T-helper 2 cell treated with Interferon-gamma antibody and Interleukin-4, amounts not matched to agents 5 μg/mL and 100 μg/mL, for 36 hours (primary cell): ENCODE measurements at regions not wholly inside any gene's neighbourhood (a gene's known extent, or its start where the extent isn't known, plus 50 kb on each side); places are given as distances from the start of the nearest gene placed in this dataset.
"Not testable (repeated sequence)": the region's sequence is repeated elsewhere in the genome, so short reads cannot be mapped to it uniquely, and the experiment has no call there.

ENCODE experiments used
- DNase-seq: peaks from one replicate; pipeline ENCODE4 v3.0.0; 2021; ENCODE audit warnings: low spot score
- H3K27ac Mint-ChIP-seq: one replicate; pipeline ENCODE4 v1.8.0; 2021; ENCODE audit warnings: mild to moderate bottlenecking, mixed read lengths
- H3K27me3 Mint-ChIP-seq: one replicate; pipeline ENCODE4 v1.8.0; 2021; ENCODE audit warnings: low read depth, mixed read lengths
- H3K36me3 Mint-ChIP-seq: one replicate; pipeline ENCODE4 v1.8.0; 2021; ENCODE audit warnings: low read depth, mixed read lengths
- H3K4me1 Mint-ChIP-seq: one replicate; pipeline ENCODE4 v1.8.0; 2021; ENCODE audit warnings: low read depth, mixed read lengths
- H3K4me3 Mint-ChIP-seq: one replicate; pipeline ENCODE4 v1.8.0; 2022; ENCODE audit warnings: mild to moderate bottlenecking, moderate library complexity, mixed read lengths
- H3K9me3 Mint-ChIP-seq: one replicate; pipeline ENCODE4 v1.8.0; 2021; ENCODE audit warnings: mixed read lengths

DNA sequence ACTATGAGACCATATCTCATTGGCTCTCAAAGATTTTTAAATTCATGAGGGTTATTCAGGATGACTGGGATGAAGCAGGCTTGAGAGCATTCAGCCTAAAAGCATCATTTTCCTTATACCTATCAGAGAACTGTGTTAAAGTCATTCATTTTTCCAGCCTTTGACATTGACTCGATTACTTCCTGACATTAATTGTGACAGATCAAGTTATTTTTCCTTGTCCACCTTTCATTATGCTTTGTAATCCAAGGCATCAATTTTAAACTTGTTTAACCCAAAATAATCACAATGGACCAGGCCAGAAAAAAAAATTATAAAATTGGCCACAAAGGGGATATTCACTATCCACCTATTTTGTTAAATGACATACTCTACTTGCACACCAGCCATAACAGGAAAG lies 1606.8 kb upstream of the PIK3C3 start:
- no peaks in the 10 kb centered on the region for H3K27me3 Mint-ChIP-seq
- no peak overlapping the region for H3K4me3 Mint-ChIP-seq
- peaks cover 17% of the 10 kb centered on the region for H3K9me3 Mint-ChIP-seq
- no peaks in the 10 kb centered on the region for H3K4me1 Mint-ChIP-seq
- DNase-seq, result no peak
- H3K36me3 Mint-ChIP-seq, result no peaks in the 10 kb centered on the region
- H3K27ac Mint-ChIP-seq, result no peak overlapping the region

- H3K4me1 Mint-ChIP-seq, result no peaks in the 10 kb centered on the region
- H3K27me3 Mint-ChIP-seq, result no peaks in the 10 kb centered on the region
- peaks cover 20% of the 10 kb centered on the region for H3K9me3 Mint-ChIP-seq
- no peak overlapping the region for H3K4me3 Mint-ChIP-seq
- H3K36me3 Mint-ChIP-seq, result no peaks in the 10 kb centered on the region
- no peak overlapping the region for H3K27ac Mint-ChIP-seq
- DNase-seq, result no peak
Observed at GRCh38 chr18:40347261-40347660, 1607.8 kb upstream of the PIK3C3 start.

DNA sequence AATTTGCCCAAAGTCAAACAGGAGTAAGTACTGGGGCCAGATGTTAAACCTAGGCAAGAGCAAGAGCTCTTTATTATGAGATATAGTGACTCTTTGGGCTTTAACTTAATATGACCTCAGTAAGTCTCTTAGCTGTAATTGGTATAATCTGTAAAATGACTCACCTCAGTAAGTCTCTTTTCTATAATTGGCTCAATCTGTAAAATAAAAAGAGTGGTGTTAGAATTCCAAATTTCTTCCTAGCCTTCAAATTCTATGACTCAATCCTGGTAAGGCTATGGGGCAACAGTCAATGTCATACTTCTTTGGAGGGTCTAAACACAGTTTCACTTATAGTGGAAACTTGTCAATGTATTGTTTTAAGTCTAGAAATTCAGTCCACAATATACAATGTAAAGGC lies 1608.9 kb upstream of the PIK3C3 start:
- no peaks in the 10 kb centered on the region for H3K4me1 Mint-ChIP-seq
- no peaks in the 10 kb centered on the region for H3K27me3 Mint-ChIP-seq
- no peak overlapping the region for H3K4me3 Mint-ChIP-seq
- H3K36me3 Mint-ChIP-seq, result no peaks in the 10 kb centered on the region
- H3K27ac Mint-ChIP-seq, result no peak overlapping the region
- peaks cover 24% of the 10 kb centered on the region for H3K9me3 Mint-ChIP-seq
- no peak for DNase-seq

DNA sequence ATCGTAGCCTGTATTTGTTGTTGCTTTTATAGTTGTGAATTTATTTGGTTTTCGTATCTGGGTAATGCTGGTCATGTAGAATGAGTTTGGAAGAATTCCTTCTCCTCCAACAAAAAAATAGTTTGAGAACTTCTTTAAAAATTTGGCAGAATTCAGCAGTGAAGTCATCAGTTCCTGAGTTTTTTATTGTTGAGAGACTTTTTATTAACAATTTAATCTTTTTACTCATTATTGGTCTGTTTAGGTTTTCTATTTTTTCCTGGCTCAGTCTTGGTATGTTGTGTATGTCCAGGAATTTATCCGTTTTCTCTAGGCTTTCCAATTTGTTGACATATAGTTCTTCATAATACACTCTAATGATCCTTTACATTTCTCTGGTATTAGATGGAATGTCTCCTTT lies 1613.3 kb upstream of the PIK3C3 start:
- Mint-ChIP-seq H3K4me3 (no peak overlapping the region), H3K27ac (no peak overlapping the region), H3K9me3 (peaks cover 20% of the 10 kb centered on the region), H3K4me1 (no peaks in the 10 kb centered on the region), H3K27me3 (no peaks in the 10 kb centered on the region), H3K36me3 (no peaks in the 10 kb centered on the region)
- no peak for DNase-seq

- no peak overlapping the region for H3K27ac Mint-ChIP-seq
- H3K4me3 Mint-ChIP-seq, result no peak overlapping the region
- no peaks in the 10 kb centered on the region for H3K36me3 Mint-ChIP-seq
- no peaks in the 10 kb centered on the region for H3K4me1 Mint-ChIP-seq
- peaks cover 28% of the 10 kb centered on the region for H3K9me3 Mint-ChIP-seq
- DNase-seq, result no peak
- no peaks in the 10 kb centered on the region for H3K27me3 Mint-ChIP-seq
Observed at GRCh38 chr18:40338284-40338683, 1616.8 kb upstream of the PIK3C3 start.

- H3K4me3 Mint-ChIP-seq, result no peak overlapping the region
Observed at GRCh38 chr18:40326985-40327384, 1628.0 kb upstream of the PIK3C3 start.

GRCh38 chr18:40325988-40326387 lies 1629.0 kb upstream of the PIK3C3 start:
- no peak overlapping the region for H3K4me3 Mint-ChIP-seq
- no peaks in the 10 kb centered on the region for H3K4me1 Mint-ChIP-seq
- no peaks in the 10 kb centered on the region for H3K27me3 Mint-ChIP-seq
- peaks cover 32% of the 10 kb centered on the region for H3K9me3 Mint-ChIP-seq
- no peaks in the 10 kb centered on the region for H3K36me3 Mint-ChIP-seq
- DNase-seq, result no peak
- H3K27ac Mint-ChIP-seq, result no peak overlapping the region

More at GRCh38 chr18:40326985-40327384, 1628.0 kb upstream of the PIK3C3 start:
- Mint-ChIP-seq H3K36me3 (no peaks in the 10 kb centered on the region), H3K27ac (no peak overlapping the region), H3K9me3 (peaks cover 33% of the 10 kb centered on the region), H3K4me1 (no peaks in the 10 kb centered on the region), H3K27me3 (no peaks in the 10 kb centered on the region)
- no peak for DNase-seq

DNA sequence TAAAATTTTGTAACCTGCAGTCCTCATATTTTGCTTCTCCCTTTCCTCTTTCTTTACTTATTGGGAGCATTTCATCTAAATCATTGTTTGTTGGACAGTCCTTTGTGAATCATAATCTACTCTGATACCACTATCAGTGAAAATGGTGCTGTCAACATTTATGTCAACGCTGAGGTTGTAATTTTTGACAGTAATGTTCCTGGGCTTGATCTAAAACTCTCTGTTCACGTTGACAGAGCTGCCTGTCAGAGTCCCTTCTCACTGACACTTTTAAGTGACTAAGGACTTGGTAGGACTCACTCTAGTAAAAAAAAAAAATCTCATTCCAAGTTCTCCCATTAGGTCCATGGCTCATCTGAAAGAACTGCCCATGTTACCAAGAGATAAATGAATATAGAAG lies 1640.8 kb upstream of the PIK3C3 start:
- Mint-ChIP-seq H3K27me3 (no peaks in the 10 kb centered on the region), H3K4me1 (no peaks in the 10 kb centered on the region), H3K4me3 (no peak overlapping the region), H3K9me3 (peaks cover 44% of the 10 kb centered on the region), H3K36me3 (no peaks in the 10 kb centered on the region), H3K27ac (no peak overlapping the region)
- DNase-seq, result no peak

GRCh38 chr18:40313030-40313642 lies 1641.9 kb upstream of the PIK3C3 start:
- DNase-seq, result no peak
- H3K27me3 Mint-ChIP-seq, result no peaks in the 10 kb centered on the region
- peaks cover 39% of the 10 kb centered on the region for H3K9me3 Mint-ChIP-seq
- H3K4me1 Mint-ChIP-seq, result no peaks in the 10 kb centered on the region
- no peak overlapping the region for H3K27ac Mint-ChIP-seq
- H3K36me3 Mint-ChIP-seq, result no peaks in the 10 kb centered on the region
- no peak overlapping the region for H3K4me3 Mint-ChIP-seq

GRCh38 chr18:40307627-40308026 lies 1647.4 kb upstream of the PIK3C3 start:
- no peak overlapping the region for H3K4me3 Mint-ChIP-seq
- no peak overlapping the region for H3K27ac Mint-ChIP-seq
- DNase-seq, result no peak
- no peaks in the 10 kb centered on the region for H3K36me3 Mint-ChIP-seq
- peaks cover 26% of the 10 kb centered on the region for H3K9me3 Mint-ChIP-seq
- H3K27me3 Mint-ChIP-seq, result no peaks in the 10 kb centered on the region
- H3K4me1 Mint-ChIP-seq, result no peaks in the 10 kb centered on the region

DNA sequence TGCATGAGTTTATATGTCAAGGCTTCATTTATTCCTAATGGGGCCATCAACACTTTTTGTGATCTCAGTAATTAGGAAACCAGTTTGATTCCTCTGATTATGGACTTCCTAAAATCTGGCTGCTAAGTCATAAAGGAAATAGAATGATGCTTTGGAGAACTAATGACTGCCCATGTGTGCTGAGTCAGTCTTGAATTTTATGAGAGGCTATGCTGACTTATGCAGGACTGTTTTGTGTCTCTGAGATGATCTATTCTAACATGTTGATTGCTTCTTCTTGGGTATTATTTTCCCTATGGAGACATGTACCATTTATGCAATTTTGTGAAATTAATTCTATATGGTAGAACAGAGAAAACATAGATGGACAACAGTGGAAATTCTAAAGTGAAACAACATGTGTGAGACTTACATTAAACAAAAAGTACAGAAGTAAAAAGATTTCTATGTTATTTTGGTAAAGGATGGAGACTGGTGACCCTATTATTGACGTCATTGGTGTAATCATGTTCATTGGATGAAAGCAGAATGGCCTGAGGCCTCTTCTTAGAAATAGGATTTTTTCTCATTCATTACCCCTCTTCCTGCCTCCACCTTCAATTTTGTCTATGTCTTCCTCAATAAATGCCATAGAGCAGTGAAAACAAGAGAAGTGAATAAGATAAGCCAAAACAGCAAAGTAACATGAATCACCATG lies 1658.2 kb upstream of the PIK3C3 start:
- no peak overlapping the region for H3K27ac Mint-ChIP-seq
- no peak for DNase-seq
- H3K36me3 Mint-ChIP-seq, result no peaks in the 10 kb centered on the region
- H3K9me3 Mint-ChIP-seq, result peaks cover 38% of the 10 kb centered on the region
- no peaks in the 10 kb centered on the region for H3K27me3 Mint-ChIP-seq
- no peaks in the 10 kb centered on the region for H3K4me1 Mint-ChIP-seq
- H3K4me3 Mint-ChIP-seq, result no peak overlapping the region

- Mint-ChIP-seq H3K9me3 (peaks cover 36% of the 10 kb centered on the region), H3K4me3 (no peak overlapping the region), H3K27me3 (no peaks in the 10 kb centered on the region), H3K27ac (no peak overlapping the region), H3K4me1 (no peaks in the 10 kb centered on the region), H3K36me3 (no peaks in the 10 kb centered on the region)
- DNase-seq, result no peak
Observed at GRCh38 chr18:40292985-40293710, 1661.9 kb upstream of the PIK3C3 start.

DNA sequence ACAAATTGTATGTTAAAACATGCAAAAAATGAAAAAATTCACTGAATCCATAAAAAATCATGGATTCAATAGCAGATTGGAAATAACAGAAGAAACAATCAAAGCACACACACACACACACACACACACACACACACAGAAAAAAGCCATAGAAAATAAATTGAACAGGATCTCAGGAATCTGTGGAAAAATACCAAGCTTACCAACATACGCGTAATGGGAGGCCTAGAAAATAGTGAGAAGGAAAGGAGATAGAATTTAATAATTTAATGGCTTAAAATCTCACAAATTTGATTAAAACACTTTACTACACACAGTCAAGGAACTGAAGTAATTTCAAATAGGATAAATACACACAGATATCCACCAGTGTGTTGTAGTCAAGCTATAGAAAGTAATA lies 1671.5 kb upstream of the PIK3C3 start:
- no peak for DNase-seq
- Mint-ChIP-seq H3K9me3 (peaks cover 27% of the 10 kb centered on the region), H3K4me1 (no peaks in the 10 kb centered on the region)

GRCh38 chr18:40281356-40281755 lies 1673.7 kb upstream of the PIK3C3 start:
- H3K27ac Mint-ChIP-seq, H3K4me3 Mint-ChIP-seq: not testable (repeated sequence)
- H3K9me3 Mint-ChIP-seq, result peaks cover 40% of the 10 kb centered on the region

More for the DNA sequence above, 1671.5 kb upstream of the PIK3C3 start:
- Mint-ChIP-seq H3K36me3 (no peaks in the 10 kb centered on the region), H3K27ac (no peak overlapping the region), H3K4me3 (no peak overlapping the region), H3K27me3 (no peaks in the 10 kb centered on the region)

More at GRCh38 chr18:40281356-40281755, 1673.7 kb upstream of the PIK3C3 start:
- not testable (repeated sequence) for H3K4me1 Mint-ChIP-seq, DNase-seq, H3K36me3 Mint-ChIP-seq, H3K27me3 Mint-ChIP-seq
